Activated T-cell treated with anti-CD3 and anti-CD28 coated beads, Interleukin-2, amount 50 U/mL, for 1 hour (primary cell): ENCODE measurements at regions not wholly inside any gene's neighbourhood (a gene's known extent, or its start where the extent isn't known, plus 50 kb on each side); places are given as distances from the start of the nearest gene placed in this dataset.
"Not testable (repeated sequence)": the region's sequence is repeated elsewhere in the genome, so short reads cannot be mapped to it uniquely, and the experiment has no call there.

Experiments
- DNase-seq: peaks from one replicate; pipeline ENCODE4 v3.0.0-alpha.2; 2020

DNA sequence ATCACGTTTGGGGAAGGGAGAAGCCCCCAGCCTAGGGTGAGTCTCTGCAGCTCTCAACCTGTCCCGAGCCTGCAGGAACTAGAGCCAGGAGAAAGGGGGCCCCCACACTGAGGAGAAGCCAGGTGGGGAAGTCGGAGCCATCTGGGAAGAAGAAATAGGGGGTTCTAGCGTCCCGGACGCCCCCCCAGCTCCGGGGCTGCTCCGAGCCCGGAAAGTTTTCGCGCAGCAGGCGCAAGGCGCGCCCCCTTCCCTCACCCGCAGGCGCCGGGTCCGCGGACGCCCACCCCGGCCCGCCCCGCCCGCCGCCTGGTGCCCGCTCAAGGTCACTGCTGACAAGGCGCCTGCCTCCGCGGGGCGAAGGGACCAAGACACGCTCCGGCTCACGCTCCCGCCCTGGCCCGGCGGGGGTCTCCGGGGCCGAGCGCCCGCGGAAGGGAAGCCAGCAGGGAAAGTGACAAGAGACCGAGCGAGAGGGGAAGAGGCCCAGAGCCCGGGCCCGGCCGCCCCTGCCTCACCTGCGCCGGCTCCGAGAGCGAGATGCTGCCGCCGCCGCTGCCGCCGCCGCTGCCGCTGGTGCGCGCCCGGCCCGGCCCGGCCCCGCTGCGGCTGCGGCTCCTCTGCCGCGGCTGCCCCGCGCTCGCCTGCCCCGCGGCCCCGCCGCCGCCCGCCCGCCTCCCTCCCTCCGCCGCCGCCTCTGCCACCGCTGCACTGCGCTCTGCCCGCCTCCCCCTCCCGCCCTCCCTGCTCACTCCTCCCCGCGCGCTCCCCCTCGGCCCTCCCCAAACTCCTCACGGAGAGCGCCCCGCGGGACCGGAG lies 108.4 kb upstream of the SLC6A11 start:
- DNase-seq, result no peak

DNA sequence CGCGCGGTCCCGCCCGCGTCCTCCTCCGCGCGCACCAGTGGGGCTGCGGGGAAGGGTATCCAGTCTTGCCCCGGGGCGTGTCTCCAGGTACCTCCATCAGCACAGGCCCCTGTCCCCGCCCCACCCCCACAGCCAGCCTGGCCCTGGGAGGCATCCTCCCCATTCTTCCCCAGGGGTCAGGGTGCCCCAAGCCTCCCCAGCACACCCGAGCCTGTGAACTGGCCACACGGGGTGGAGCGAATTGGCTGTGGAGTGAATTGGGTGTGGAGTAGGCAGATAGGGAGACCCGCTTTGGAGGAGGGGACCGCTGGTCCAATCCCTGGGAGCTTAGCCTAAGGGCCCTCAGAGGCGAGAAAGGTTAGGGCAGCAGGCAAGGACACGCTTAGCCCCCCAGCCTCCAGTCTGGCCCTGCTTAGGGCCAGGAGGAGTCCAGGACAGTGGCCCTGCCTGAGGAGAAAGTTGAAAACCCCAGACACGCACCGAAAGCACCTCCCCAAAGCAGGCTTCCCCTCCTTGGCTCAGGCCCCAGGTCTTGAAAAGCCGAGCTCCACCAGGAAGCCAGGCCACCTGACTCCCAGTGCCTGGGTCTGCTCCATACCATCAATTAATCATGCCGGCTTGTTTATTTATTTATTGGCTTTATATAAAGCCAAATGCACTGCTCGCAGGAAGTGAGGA lies 107.7 kb upstream of the SLC6A11 start:
- no peak for DNase-seq

DNA sequence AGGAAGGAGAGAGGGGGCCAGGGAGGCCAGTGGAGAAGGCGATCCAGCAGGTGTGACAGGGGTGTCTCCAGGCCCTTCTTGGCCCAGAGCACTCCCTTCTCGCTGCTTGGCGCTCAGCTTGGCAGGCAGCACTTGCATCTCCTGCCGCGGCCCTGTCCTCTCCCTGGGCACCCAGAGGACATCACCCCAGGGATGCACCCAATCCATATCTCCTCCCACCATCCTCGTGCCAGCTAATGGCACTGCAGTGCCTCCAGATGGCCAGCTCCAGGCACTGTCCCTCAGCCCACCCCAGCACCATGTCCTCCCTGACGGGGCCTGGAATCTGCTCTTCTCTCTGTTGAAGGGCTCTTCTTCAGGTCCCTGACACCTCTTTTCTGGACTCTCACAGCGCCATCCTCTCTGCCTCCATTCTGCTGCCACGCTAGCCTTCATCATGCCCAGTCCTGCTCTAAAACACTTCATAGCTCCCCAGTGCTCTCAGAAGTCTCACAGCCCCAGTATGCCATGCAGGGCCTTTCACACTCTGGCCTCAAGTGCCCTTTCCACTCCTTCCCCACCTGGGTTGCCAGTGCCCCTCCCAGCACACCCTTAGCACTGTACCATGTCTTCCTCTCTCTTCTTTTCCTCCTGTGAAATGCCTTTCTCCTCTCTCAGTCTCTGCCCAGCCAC lies 106.8 kb upstream of the SLC6A11 start:
- no peak for DNase-seq

DNA sequence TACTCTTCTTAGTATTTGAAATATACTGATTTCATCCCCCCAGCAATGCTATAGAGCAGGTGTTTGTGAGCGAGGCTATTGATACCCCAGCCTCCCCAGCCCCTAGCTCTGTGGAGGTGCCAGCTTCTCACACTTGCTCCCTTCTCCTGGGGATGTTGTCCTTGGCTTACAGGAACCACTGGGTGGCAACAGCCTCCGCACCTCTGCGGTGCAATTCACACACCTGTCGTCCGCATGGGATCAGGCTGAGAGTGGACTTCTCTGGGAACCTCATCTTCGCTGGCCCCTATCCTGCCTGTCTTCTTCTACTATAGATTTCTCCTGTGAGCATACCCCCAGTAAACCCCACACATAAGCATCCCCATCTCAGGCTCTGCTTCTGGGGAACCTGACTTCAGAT lies 103.9 kb upstream of the SLC6A11 start:
- DNase-seq, result no peak

DNA sequence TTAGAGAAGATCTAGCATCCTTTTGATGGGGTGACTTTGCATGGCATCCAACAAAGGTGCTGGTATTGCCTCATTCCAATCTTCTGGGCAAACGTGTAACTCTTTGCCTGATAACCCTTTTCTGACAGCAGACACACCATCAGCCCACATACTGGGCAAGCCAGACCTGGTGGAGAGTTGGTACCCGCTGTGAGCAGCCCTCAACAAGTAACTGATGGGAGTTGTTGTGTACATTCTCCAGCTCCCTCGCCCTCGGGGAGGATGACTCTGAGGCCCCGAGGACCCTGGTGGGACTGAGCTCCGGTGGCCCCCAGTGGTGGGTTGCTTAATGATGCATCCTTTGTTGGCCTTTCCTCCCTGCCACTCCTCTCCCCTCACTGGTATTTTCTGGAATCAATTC lies 102.4 kb upstream of the SLC6A11 start:
- DNase-seq, result no peak

DNA sequence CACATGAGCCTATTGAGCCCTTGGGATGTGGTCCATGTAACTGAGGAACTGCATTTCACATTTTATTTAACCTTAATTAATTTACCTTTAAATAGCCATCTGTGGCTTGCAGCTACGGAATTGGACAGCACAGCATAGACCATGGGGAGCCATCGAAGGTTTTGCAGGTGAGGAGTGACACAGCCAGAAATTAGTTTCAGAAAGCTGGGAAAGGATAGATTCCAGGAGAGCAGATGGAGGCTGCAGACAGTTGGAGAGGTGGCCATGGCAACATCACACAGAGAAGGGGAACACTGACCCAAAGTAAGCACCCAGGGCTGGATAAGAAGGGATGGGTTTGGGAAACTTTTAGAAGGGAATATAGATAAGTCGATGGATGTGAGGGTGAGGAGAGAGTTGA lies 100.1 kb upstream of the SLC6A11 start:
- DNase-seq, result no peak

DNA sequence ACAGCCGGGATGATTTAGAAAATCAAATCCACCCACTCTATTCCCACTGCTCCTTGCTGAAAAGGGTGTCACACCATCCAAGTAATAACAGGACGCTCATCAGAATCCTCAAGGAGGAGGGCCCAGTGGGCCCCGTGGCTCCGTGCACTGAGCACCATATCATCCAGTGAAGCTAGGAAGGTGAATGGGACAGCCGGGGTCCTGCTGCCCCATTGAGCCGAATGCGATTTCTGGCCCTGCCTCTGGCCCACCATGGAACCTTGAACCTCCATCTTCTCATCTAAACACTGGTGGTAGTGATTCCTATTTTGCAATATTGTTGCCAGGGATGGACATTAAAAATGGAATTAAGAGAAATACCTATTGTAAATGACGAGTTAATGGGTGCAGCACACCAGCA lies 99.1 kb upstream of the SLC6A11 start:
- DNase-seq, result no peak

DNA sequence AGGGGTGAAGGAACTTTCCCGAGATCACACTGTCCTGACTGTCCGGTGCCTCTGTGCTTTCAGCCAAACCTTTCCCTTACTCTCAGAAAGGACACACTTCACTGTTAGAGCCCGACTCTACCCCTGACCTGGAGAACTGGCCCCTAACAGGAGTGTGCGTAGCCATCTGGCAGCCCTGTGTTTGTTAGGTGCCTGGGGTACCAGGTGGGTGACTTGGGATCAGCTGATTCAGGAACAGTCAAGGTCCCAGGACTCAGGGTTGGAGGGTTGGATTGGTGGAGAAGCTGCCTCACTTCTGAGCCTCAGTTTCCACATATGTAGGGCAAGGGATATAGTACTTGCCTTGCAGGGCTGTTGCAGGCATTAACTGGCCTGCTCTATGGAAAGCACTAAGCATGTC lies 98.3 kb upstream of the SLC6A11 start:
- DNase-seq, result no peak

DNA sequence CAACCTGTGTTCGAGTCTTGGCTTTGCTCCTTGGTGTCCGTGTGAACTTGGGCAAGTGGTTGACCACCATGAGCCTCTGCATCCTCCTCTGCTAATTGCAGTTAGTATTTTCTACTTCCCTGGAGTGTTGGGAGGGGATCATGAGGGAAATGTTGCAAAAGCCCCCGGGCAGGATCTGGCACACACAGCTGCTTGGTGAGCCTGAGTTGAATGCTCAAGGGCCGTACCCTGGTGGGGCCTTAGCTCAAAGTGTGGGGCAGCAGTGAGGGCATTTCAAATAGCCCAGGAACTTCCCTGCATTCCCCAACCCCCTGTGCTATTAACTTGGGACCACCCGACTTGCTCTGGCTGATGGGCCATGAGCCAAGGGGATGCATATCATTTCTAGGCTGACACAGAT lies 94.9 kb upstream of the SLC6A11 start:
- DNase-seq, result no peak

DNA sequence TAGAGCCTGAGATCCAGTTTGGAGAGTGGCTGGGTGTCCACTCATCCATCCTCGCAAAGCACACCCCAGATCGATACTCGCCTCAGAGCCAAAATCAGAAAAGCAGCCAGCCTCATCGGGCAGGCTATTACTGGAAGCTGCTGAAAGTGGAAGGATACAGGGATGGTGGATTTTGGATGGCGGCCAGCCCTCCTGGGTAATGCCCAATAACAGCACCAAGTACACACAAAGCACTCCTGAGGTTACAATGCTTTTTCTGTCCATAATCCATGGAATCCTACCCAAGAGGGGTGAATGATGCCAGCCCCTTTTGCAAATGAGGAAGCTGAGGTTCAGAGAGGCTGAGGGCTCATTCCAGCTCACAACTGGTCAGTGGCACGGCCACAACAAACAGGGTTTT lies 93.1 kb upstream of the SLC6A11 start:
- DNase-seq, result no peak

DNA sequence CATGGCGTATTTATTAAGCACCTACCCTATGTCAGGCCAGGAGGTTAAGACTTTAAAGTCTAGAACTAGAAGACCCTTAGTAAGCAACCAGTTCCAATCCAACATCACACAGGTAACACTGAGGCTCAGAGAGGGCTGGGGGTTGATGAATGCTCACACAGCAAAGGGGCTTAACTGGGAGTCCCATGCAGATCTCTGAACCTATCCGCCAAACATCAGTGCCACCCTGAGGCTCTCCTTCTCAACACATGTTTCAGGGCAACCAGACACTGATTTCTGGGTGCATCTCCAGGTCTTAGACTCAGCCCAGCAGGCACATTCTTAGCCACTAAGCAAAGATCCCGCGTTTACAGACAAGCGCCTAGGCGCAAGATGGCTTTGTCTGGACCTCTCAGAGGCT lies 92.0 kb upstream of the SLC6A11 start:
- no peak for DNase-seq

DNA sequence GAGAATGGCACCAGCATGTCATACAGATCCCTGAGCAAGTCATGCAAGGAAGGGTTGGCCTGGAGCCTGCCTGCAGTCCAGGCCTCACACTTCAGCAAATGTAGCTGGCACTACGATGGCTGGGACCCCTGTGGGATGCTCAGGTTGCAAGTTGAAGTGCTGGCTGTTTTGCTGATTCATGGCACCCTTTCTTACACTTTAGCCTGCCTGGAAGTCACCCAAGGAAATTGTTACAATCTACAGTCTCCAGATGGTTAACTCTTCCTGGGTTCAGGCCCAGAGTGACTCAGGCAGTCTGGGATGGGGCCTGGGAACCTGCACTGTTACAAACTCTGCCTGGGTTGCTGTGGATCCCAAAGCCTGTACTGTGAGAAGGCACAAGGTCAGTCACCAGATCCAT lies 91.0 kb upstream of the SLC6A11 start:
- no peak for DNase-seq

DNA sequence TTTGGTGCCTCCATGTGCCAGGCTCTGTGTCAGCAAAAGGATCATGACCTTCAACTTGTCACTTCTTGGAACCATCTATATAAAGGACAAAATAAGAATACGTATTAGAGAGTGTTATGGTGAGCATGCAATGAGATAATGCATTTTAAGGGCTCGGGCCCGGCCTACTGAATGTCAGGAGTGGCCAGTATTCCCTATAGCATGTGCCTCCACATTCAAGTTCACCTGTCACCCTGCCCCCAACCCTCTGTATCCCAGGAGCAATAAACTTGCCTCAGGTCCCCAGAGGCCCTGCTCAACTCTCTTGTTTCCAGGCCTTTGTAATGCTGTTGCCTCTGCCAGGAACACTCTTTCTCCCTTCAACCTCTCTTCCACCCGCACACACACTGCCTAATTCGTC lies 90.2 kb upstream of the SLC6A11 start:
- DNase-seq, result no peak

DNA sequence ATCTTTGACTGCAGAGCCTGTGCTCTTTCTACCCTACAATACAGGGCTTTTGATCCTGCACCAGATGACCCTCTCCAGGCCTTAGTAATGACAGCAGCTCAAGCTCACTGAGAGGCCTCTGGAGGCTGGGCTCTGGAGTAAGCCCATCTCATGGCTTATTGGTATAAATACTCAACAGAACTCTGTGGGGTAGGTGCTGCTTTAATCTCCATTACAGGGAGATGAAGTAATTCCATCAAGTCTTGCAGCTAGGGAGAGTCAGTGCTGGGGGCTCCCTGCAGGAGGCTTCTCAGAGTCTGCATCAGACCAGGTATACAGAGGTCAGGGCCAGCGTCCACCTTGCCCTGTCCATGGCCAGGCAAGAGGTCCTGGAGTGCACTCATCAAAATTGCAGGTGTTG lies 89.2 kb upstream of the SLC6A11 start:
- no peak for DNase-seq

DNA sequence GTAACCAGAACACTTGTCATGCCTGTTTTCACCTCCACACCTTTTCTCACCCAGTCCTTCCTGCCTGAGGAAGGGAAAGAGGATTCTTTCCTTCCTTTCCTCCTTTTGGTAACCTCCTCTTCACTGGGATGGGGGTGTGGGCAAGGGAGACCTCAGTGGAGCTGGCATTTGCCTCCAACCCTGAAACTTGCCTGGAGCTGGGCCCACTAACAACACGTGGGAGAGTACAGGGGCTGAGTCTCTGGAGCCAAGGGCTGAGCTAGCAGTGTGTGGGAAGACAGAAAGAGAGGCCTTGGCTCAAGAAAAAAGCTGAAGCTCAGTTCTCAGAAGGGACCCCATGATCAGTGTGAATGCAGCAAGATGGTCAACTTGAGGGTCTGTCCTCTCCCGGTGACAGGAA lies 86.6 kb upstream of the SLC6A11 start:
- DNase-seq, result no peak

DNA sequence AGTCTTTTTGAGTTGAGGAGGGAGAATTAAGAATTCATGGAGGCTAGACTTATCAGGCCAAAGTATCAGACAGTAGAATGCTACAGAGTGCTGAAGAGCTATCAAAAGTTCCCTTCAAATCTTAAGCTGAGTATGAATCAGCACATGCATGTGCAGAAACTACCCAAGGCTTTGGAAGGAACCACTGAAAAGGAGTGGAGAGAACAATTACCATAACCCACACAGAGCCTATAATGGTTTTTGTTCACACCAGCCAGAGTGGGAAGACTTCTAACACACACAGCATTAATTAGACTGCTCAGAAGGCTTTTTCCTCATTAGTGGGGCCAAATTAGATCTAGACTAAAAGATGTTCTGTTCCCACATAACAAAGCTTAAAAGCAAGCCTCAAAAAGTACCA lies 83.7 kb upstream of the SLC6A11 start:
- no peak for DNase-seq

DNA sequence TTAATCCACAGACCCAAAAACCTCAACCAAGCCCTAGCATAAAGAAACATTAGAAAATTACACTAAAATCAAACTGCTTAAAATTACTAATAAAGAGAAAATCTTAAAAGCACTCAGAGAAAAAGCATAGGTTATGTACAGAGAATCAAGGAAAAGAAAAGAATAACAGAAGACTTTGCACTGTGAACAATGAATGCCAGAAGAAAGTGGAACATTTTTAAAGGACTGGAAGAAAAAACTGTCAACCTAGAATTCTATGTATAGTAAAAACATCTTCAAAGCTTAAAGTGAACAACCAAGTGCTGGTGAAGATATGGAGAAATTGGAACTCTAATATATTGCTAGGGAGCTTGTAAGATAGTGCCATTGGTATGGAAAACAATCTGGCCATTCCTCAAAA lies 82.7 kb upstream of the SLC6A11 start:
- DNase-seq, result no peak

DNA sequence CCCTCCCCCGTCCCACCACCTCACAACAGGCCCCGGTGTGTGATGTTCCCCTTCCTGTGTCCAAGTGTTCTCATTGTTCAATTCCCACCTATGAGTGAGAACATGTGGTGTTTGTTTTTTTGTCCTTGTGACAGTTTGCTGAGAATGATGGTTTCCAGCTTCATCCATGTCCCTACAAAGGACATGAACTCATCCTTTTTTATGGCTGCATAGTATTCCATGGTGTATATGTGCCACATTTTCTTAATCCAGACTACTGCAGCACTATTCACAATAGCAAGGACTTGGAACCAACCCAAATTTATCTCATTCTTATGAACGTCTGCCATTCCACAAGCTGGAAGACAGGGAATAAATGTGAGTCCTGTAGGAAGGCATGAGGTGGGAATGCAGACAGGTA lies 79.6 kb upstream of the SLC6A11 start:
- DNase-seq, result not testable (repeated sequence)

DNA sequence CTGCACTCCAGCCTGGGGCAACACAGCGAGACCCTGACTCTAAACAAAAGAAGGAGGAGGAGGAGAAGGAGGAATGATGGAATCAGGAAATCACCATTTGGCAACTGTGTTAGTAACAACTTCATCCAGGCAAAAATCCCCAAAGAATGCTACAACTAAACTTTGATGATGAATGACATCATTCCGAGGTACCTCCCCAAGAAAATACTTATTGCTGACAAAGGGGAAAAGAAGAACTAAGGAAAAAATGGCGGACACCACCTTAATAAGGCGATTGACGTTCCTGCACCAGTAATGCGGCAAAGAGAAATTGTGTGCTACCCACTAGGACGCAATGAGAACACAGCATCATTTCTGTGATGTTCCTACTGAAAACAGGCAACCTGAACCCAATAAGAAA lies 78.2 kb upstream of the SLC6A11 start:
- DNase-seq, result no peak

DNA sequence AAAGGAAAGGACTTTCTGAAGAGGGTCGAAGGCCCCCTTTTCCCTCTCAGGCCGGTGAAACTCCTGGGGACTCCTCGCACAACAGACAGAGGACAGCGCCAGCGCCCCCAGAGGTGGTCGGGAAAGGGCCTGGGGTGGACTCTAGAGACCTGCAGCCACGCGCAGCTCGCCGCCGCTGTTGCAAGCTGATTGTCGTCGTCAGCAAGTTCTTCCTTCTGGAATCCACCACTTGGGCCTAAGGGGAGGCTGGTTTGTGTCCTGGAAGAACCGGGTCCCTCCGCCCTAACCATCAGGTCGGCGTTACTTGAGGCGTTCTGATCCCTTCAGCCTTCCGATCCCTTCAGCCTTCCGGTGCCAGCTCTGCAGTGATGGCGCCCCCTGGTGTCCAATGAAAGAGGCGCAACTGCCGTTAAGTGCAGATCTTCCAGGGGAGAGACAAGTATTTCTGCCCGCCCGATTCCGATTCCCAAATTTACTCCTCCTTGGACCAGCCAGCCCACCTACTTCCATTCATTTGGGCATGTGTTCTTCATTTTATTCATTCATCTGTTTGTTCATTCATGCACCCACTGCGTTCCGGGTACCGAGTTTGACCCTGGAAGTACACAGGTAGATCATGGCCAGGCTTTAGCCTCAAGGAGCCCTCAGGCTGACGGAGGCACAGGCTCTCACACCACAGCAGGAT lies 77.2 kb upstream of the SLC6A11 start:
- DNase-seq, result peak; percentile 73

DNA sequence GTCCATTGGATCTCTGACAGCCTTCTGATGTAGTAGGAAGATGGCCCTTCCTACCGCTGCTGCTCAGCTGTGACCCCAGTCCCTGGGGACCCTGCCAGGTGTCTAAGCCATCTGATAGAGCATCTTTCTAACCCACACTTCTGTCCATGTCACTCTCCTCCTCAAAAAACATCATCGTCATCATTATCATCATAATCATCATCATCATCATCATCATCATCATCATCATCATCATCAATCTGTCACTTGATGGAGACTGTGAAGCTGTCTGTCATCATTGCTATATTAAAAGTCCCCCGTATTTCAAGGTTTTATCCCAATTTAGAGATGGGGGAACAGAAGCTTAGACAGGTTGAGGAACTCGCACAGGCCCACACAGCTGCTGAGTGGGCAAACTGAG lies 75.1 kb upstream of the SLC6A11 start:
- DNase-seq, result no peak

DNA sequence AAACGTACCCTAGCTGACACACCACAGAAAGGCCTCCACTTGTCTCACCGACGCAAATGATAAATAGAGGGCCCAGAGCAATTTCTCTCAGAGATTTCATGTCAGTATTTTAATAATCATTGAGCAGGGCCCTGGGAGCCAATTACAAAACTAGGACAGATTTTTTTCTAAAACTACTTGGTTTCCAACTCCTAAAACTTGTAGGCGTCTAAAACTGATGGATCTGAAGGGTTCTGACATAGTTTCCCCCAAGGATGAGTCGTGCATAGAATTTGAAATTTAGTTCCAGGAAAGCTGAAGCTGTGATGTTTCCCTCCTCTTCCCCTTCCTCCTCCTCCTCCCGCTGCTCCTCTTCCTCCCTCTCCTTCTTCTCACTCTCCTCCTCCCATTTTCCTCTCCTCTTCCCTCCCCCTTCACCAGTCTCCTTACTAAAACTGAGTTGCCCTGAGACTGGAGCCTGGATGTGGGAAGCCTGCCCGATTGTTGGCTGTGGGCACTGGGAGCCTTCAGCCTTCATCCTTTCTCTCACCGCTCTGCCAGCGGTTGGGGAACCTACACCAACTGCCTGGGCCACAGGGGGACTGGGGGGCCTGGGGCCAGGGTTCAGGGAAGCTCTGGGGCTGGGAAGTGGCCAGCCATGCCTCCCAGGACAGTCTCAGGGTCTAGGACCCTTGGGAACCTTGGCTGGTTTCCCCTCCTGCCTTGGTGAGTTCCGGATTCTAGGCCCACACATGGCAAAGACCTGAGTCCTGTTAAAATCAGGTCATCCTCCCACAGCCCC lies 73.9 kb upstream of the SLC6A11 start:
- DNase-seq, result no peak
